Adipocyte (in vitro differentiated cells): ENCODE measurements at regions not wholly inside any gene's neighbourhood (a gene's known extent, or its start where the extent isn't known, plus 50 kb on each side); places are given as distances from the start of the nearest gene placed in this dataset.

Source experiments
- DNase-seq: peaks from one replicate; pipeline ENCODE4 v3.0.0-alpha.2; 2015; ENCODE audit warnings: low read depth
- H3K27me3 ChIP-seq: replicated peaks from 2 replicates; pipeline ENCODE4 v1.7.0; 2013; ENCODE audit warnings: mild to moderate bottlenecking, low read length, moderate library complexity; ENCODE audit not compliant: control insufficient read depth, insufficient read depth
- H3K36me3 ChIP-seq: 2 replicates; pipeline ENCODE4 v1.7.0; 2013; ENCODE audit warnings: low read length, mild to moderate bottlenecking, moderate library complexity; ENCODE audit not compliant: control insufficient read depth, insufficient read depth, severe bottlenecking
- H3K4me1 ChIP-seq: 2 replicates; pipeline ENCODE4 v1.7.0; 2013; ENCODE audit warnings: mild to moderate bottlenecking, low read length, moderate library complexity; ENCODE audit not compliant: control insufficient read depth, insufficient read depth
- H3K4me3 ChIP-seq: 2 replicates; pipeline ENCODE4 v1.7.0; 2013; ENCODE audit warnings: mild to moderate bottlenecking, low read length, moderate library complexity
- H3K9ac ChIP-seq: 2 replicates; pipeline ENCODE4 v1.7.0; 2013; ENCODE audit warnings: mild to moderate bottlenecking, low read length, moderate library complexity
- H3K9me3 ChIP-seq: 2 replicates; pipeline ENCODE4 v1.7.0; 2013; ENCODE audit warnings: mild to moderate bottlenecking, low read length, moderate library complexity; ENCODE audit not compliant: control insufficient read depth

GRCh38 chr2:8212239-8212638 lies 469.6 kb upstream of the ID2 start:
- Histone ChIP-seq H3K36me3 (no peaks in the 10 kb centered on the region), H3K27me3 (no peaks in the 10 kb centered on the region), H3K9me3 (peaks cover 25% of the 10 kb centered on the region), H3K4me3 (no peak overlapping the region), H3K9ac (no peak overlapping the region), H3K4me1 (peaks cover 14% of the 10 kb centered on the region)
- DNase-seq, result no peak

- H3K27me3 ChIP-seq, result no peaks in the 10 kb centered on the region
- H3K9me3 ChIP-seq, result peaks cover 11% of the 10 kb centered on the region
- H3K9ac ChIP-seq, result no peak overlapping the region
- H3K4me3 ChIP-seq, result no peak overlapping the region
- H3K36me3 ChIP-seq, result no peaks in the 10 kb centered on the region
- no peak for DNase-seq
- peaks cover 15% of the 10 kb centered on the region for H3K4me1 ChIP-seq
Observed at GRCh38 chr2:8214036-8214615, 467.7 kb upstream of the ID2 start.

- DNase-seq, result no peak
- peaks cover 15% of the 10 kb centered on the region for H3K4me1 ChIP-seq
- no peaks in the 10 kb centered on the region for H3K27me3 ChIP-seq
- H3K9ac ChIP-seq, result no peak overlapping the region
- H3K36me3 ChIP-seq, result no peaks in the 10 kb centered on the region
- H3K9me3 ChIP-seq, result peaks cover under 1% of the 10 kb centered on the region
- peak overlapping the region; percentile 46 for H3K4me3 ChIP-seq
Observed at GRCh38 chr2:8215159-8215863, 466.5 kb upstream of the ID2 start.

GRCh38 chr2:8215982-8216381 lies 465.9 kb upstream of the ID2 start:
- H3K9me3 ChIP-seq, result no peaks in the 10 kb centered on the region
- H3K4me3 ChIP-seq, result peak overlapping the region; percentile 46
- H3K36me3 ChIP-seq, result no peaks in the 10 kb centered on the region
- H3K9ac ChIP-seq, result no peak overlapping the region
- H3K4me1 ChIP-seq, result peaks cover 15% of the 10 kb centered on the region
- no peak for DNase-seq
- no peaks in the 10 kb centered on the region for H3K27me3 ChIP-seq

- no peaks in the 10 kb centered on the region for H3K9me3 ChIP-seq
- peak; percentile 74 for DNase-seq
- H3K4me1 ChIP-seq, result peaks cover 15% of the 10 kb centered on the region
- H3K9ac ChIP-seq, result peak overlapping the region; percentile 27
- no peaks in the 10 kb centered on the region for H3K36me3 ChIP-seq
- H3K4me3 ChIP-seq, result peak overlapping the region; percentile 46
- H3K27me3 ChIP-seq, result no peaks in the 10 kb centered on the region
Observed at GRCh38 chr2:8216397-8216796, 465.5 kb upstream of the ID2 start.

- Histone ChIP-seq H3K27me3 (no peaks in the 10 kb centered on the region), H3K9me3 (no peaks in the 10 kb centered on the region), H3K4me1 (peaks cover 15% of the 10 kb centered on the region), H3K4me3 (no peak overlapping the region), H3K36me3 (no peaks in the 10 kb centered on the region), H3K9ac (no peak overlapping the region)
- no peak for DNase-seq
Observed at GRCh38 chr2:8217468-8218030, 464.3 kb upstream of the ID2 start.

GRCh38 chr2:8219096-8219495 lies 462.8 kb upstream of the ID2 start:
- no peaks in the 10 kb centered on the region for H3K27me3 ChIP-seq
- DNase-seq, result no peak
- H3K36me3 ChIP-seq, result no peaks in the 10 kb centered on the region
- peaks cover 15% of the 10 kb centered on the region for H3K4me1 ChIP-seq
- H3K9ac ChIP-seq, result no peak overlapping the region
- no peak overlapping the region for H3K4me3 ChIP-seq
- H3K9me3 ChIP-seq, result no peaks in the 10 kb centered on the region

- Histone ChIP-seq H3K27me3 (no peaks in the 10 kb centered on the region), H3K9me3 (no peaks in the 10 kb centered on the region), H3K4me1 (peaks cover 15% of the 10 kb centered on the region), H3K36me3 (no peaks in the 10 kb centered on the region), H3K4me3 (no peak overlapping the region), H3K9ac (no peak overlapping the region)
- no peak for DNase-seq
Observed at GRCh38 chr2:8219631-8220355, 462.1 kb upstream of the ID2 start.

GRCh38 chr2:8222979-8223694 lies 458.7 kb upstream of the ID2 start:
- no peaks in the 10 kb centered on the region for H3K9me3 ChIP-seq

GRCh38 chr2:8223695-8224346 lies 458.0 kb upstream of the ID2 start:
- no peaks in the 10 kb centered on the region for H3K9me3 ChIP-seq
- H3K4me1 ChIP-seq, result no peaks in the 10 kb centered on the region
- DNase-seq, result no peak

More at GRCh38 chr2:8222979-8223694, 458.7 kb upstream of the ID2 start:
- no peak overlapping the region for H3K4me3 ChIP-seq
- DNase-seq, result no peak
- no peaks in the 10 kb centered on the region for H3K36me3 ChIP-seq
- no peaks in the 10 kb centered on the region for H3K27me3 ChIP-seq
- no peak overlapping the region for H3K9ac ChIP-seq
- no peaks in the 10 kb centered on the region for H3K4me1 ChIP-seq

More at GRCh38 chr2:8223695-8224346, 458.0 kb upstream of the ID2 start:
- H3K36me3 ChIP-seq, result no peaks in the 10 kb centered on the region
- no peak overlapping the region for H3K4me3 ChIP-seq
- no peak overlapping the region for H3K9ac ChIP-seq
- H3K27me3 ChIP-seq, result no peaks in the 10 kb centered on the region
